Activated T-cell treated with anti-CD3 and anti-CD28 coated beads for 24 hours (primary cell): ENCODE measurements at regions not wholly inside any gene's neighbourhood (a gene's known extent, or its start where the extent isn't known, plus 50 kb on each side); places are given as distances from the start of the nearest gene placed in this dataset.

Source experiments
- DNase-seq: peaks from one replicate; pipeline ENCODE4 v3.0.0-alpha.2; 2020; ENCODE audit warnings: low read depth

DNA sequence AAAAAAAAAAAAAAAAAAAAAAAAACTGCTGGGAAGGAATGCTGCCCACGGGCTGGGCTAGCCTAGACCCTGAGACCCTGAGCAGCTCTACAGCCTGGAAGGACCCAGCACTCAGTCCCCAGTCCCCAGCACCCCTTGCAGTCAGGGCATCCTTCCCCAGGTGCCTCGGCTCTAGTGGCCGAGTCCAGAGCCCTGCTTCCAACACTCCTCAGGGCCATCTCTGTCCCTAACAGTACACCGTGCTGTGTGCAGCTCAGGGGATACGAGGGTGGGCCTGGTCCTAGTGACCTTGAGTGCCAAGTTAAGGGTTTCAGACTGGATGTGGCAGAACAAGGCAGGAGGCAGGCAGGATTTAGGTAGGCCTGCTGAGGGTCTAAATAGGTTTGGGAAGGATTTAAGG is 50.2 kb upstream of the LRP8 start:
- no peak for DNase-seq

- DNase-seq = no peak
These were observed 51.2 kb upstream of the LRP8 start for GRCh38 chr1:53378932-53379661.

- DNase-seq = no peak
These were observed 51.8 kb upstream of the LRP8 start for GRCh38 chr1:53379662-53380002.

DNA sequence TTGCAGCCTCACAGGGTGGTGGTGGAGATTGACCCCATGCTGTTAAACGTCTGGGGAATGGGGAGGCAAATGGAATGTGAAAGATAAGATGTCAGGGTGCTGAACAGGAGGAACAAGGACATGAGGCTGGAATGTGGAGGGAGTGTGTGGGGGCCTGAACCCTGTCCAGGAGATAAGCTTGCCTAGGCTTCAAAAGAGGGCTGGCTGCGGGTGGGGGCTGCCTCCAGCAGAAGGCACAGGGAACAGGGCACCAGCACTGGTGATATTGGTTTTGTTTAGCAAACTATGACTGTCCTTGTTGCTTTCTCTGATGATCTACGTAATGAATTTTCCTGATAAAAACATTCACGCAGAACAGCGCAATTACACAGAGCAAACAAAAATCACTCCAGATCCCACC is 52.4 kb upstream of the LRP8 start:
- DNase-seq = no peak

DNA sequence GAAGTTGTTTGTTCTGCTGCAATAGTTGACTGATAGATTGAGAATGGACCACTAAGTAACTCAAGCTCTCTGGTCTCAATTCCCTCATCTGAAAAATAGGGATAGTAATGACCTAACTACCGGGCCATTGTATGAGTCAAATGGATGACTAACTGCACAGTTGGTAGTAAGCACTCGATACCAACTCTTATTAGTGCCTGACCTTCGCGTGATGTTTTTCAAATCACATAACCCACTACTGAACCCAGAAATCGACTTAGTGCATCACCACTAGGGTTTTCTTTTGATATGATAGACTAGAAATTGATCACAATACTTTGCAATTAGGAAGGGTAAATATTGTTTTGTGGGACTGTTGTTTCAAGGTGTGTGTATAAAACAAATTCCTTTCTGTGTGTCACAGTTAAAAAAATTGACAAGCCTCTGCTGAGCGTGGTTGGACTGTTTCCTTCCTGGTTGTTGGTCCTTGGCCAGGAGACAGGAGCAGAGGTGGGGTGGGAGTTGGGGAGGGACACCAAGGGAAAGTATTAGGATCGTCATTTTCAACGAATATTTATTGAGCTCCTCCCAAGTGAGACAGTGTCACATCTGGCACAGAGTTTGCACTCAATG is 54.0 kb upstream of the LRP8 start:
- DNase-seq = no peak

DNA sequence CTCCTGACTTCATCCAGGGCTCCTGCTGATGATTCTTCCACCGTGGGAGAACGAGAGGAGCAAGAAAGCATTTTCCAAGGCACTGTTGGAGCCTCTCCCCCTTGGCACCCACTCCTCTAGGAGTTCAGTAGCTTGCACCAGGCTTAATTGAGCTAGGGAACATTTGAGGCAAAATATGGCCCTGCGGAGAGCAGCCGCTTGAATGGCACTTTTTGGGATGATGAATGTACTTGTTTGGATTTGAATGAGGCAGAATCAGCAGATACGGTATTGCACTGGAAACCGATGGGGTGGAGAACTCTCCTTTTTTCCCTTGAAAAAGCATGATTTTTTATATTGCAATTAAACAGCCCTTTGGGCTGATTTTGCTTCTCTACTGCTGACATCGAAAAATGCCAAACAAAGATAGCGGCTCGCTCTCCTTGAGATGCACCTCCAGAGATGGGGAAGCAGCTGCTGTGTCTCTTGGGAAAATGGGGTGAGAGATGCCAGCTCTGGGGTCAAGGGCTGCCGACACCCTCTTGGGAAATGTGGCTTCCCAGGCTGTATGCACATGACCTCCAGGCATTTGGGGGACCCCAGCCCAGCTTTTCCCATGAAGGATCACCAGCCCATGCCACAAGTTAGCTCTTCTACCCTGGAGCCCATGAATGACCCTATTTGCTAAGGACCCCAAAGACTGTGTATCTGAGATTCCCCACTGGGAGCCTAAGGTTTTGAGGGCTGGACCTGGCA is 55.4 kb upstream of the LRP8 start:
- DNase-seq = no peak

GRCh38 chr1:53384796-53385195 is 56.9 kb upstream of the LRP8 start:
- no peak for DNase-seq

- DNase-seq = no peak
These were observed 57.7 kb upstream of the LRP8 start for GRCh38 chr1:53385276-53386225.

GRCh38 chr1:53388963-53389362 is 61.1 kb upstream of the LRP8 start:
- no peak for DNase-seq

- DNase-seq = no peak
These were observed 62.4 kb upstream of the LRP8 start for GRCh38 chr1:53390261-53390660.

- DNase-seq = no peak
These were observed 62.9 kb upstream of the LRP8 start for GRCh38 chr1:53390736-53391135.

DNA sequence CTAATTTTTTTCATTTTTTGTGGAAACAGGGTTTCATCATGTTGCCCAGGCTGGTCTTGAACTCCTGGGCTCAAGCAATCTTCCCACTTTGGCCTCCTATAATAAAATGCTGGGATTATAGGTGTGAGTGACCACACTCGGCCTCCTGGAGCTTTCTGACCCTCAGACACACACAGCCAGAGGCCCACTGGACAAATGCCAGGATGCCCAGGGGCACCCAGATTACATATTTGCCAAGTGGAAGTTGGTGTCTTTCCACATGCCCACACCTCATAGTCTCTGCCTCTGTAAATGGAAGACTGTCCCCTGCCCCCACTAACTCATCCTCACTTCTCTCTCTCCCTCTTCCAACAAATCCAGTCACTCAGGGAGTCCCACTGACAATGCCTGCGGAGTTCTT is 63.4 kb upstream of the LRP8 start:
- DNase-seq = no peak

GRCh38 chr1:53391982-53392381 is 64.1 kb upstream of the LRP8 start:
- no peak for DNase-seq

DNA sequence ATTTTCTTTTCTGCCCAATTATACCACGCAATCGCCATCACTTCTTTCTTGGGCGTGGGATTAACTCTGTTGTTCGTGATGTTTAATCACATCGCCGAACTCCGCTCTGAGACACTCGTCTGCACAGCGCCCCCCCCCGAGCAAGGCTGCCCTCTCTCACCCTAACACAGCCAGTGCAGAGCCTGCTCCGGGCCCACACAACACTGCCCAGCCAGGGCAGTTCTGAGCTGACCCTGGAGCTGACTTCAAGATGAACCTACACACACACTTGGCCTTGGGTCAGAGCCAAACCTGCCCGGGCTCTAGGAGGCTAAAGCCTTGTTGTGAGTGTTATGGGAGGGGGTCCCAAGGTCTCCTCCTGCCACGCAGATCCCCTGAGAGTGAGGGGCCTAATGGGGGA is 64.6 kb upstream of the LRP8 start:
- no peak for DNase-seq

DNA sequence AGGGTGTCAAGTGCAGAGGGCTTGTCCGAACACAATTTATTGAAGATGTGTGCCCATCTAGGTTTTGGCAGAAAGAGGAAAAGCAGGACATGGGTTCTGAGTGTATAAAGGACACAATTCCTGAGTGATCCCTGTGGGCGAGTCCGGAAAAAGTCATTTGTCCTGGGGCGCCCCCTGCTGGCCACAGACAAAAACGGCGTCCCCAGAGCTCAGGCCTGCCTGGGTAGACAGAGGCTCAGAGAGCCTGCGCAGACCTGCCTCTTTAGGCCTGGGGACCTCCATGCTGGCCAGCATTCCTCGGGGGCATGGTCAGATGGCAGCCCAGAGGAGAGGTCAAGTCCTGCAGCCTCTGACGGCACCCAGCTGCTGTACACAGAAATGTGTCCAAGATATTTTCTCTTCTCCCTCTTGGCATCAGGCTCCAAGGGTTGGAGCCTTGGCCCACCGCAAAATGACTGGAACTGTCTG is 65.5 kb upstream of the LRP8 start:
- DNase-seq = peak; percentile 59

- DNase-seq = no peak
These were observed 64.9 kb upstream of the DMRTB1 start for GRCh38 chr1:53394306-53394705.

DNA sequence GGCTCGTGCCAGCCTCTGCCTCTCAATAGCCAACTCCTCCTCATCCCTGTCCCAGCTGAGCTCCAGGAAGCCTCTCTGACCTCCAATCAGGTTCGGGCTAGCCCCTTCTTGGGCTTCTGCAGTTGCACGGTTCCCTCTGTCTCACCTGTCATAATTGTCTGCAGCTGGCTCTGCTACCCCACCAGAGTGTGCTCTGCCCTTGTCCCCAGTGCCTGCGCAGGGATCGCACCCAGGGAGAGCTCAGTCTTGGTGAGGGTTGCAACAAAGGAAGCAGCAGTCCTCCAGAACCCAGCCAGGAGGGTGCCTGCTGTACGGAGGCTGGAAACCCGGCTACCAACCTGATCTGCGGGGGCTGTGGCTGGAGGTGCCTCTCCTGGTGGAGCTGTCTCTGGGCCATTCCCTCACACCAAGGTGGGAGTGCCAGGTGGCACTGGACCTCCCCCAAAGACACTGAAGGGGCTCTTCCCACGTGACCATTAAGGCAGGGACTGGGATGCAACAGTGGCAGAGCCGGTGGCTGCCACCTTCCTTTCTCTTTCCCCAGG is 63.5 kb upstream of the DMRTB1 start:
- no peak for DNase-seq

DNA sequence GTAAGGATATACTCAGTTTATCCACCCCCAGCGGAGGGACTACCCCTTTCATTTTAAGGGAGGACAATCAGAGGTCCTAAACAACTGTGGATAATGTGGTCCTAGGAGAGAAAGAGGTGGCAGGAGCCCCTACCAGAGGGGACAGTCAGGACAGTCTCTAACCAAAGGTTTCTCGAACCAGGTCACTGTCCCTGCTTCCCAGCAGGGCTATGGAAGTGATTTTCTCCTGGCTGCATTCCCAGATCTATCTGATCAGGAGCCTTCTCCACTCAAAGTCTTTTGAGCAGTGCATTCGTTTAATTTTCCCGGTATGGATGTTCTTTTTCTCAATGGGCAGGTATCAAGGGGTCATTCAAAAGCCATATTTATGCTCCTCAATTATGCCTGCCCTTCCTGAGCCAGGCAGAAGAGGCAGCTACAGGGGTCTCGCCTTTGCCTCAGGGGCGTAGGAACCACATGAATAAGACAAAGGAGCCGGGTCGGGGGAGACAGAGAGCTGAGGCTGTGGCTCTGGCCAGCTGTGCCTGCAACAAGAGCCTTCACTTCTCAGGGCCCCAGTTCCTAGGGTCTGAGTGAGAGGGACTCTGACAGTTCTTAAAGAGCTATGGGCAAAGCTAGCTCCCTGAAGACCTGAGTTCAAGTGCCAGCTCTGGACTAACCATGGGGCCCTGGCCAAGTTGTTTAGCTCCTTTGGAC is 62.5 kb upstream of the DMRTB1 start:
- no peak for DNase-seq

GRCh38 chr1:53398091-53398490 is 61.1 kb upstream of the DMRTB1 start:
- no peak for DNase-seq

GRCh38 chr1:53398576-53399365 is 60.4 kb upstream of the DMRTB1 start:
- no peak for DNase-seq
